ENCODE measurements at regions not wholly inside any gene's neighbourhood (a gene's known extent, or its start where the extent isn't known, plus 50 kb on each side); places are given as distances from the start of the nearest gene placed in this dataset.

GRCh38 chr11:19661827-19662226, 50.8 kb upstream of the NAV2 start:
- DNase-seq (ENCODE audit: low read depth in 2 of 2) = no peak

- peak; percentile 79 to 89 for DNase-seq (ENCODE audit: low read depth in 2 of 2)
Measured at GRCh38 chr11:19660076-19660475, 52.6 kb upstream of the NAV2 start.

- DNase-seq (ENCODE audit: low read depth in 2 of 2) = no peak
Measured at GRCh38 chr11:19659529-19659928, 53.1 kb upstream of the NAV2 start.

GRCh38 chr11:19658344-19658743, 54.3 kb upstream of the NAV2 start:
- peak in 1 of 2 donors; percentile 38 for DNase-seq (ENCODE audit: low read depth in 2 of 2)

GRCh38 chr11:19656140-19656541, 56.5 kb upstream of the NAV2 start:
- no peak for DNase-seq (ENCODE audit: low read depth in 2 of 2)

- DNase-seq (ENCODE audit: low read depth in 2 of 2) = no peak
Measured at GRCh38 chr11:19652623-19653375, 59.8 kb upstream of the NAV2 start.

- DNase-seq (ENCODE audit: low read depth in 2 of 2) = no peak
Measured at GRCh38 chr11:19651653-19652052, 61.0 kb upstream of the NAV2 start.

- DNase-seq (ENCODE audit: low read depth in 2 of 2) = no peak
Measured at GRCh38 chr11:19651028-19651427, 61.6 kb upstream of the NAV2 start.

- DNase-seq (ENCODE audit: low read depth in 2 of 2) = no peak
Measured at GRCh38 chr11:19650467-19650866, 62.2 kb upstream of the NAV2 start.

GRCh38 chr11:19649751-19650150, 62.9 kb upstream of the NAV2 start:
- DNase-seq (ENCODE audit: low read depth in 2 of 2) = no peak

- DNase-seq (ENCODE audit: low read depth in 2 of 2) = no peak
Measured at GRCh38 chr11:19648321-19648720, 64.3 kb upstream of the NAV2 start.

- DNase-seq (ENCODE audit: low read depth in 2 of 2) = no peak
Measured at GRCh38 chr11:19647816-19648215, 64.8 kb upstream of the NAV2 start.

- no peak for DNase-seq (ENCODE audit: low read depth in 2 of 2)
Measured at GRCh38 chr11:19646921-19647320, 65.7 kb upstream of the NAV2 start.

GRCh38 chr11:19646308-19646707, 66.3 kb upstream of the NAV2 start:
- DNase-seq (ENCODE audit: low read depth in 2 of 2) = no peak

GRCh38 chr11:19644316-19644715, 68.3 kb upstream of the NAV2 start:
- DNase-seq (ENCODE audit: low read depth in 2 of 2) = no peak

GRCh38 chr11:19642185-19643158, 70.2 kb upstream of the NAV2 start:
- no peak for DNase-seq (ENCODE audit: low read depth in 2 of 2)

- DNase-seq (ENCODE audit: low read depth in 2 of 2) = no peak
Measured at GRCh38 chr11:19639603-19640105, 73.0 kb upstream of the NAV2 start.

GRCh38 chr11:19635332-19635731, 77.3 kb upstream of the NAV2 start:
- no peak for DNase-seq (ENCODE audit: low read depth in 2 of 2)

- DNase-seq (ENCODE audit: low read depth in 2 of 2) = no peak
Measured at GRCh38 chr11:19633276-19633675, 79.4 kb upstream of the NAV2 start.

- no peak for DNase-seq (ENCODE audit: low read depth in 2 of 2)
Measured at GRCh38 chr11:19632499-19632834, 80.2 kb upstream of the NAV2 start.

- no peak for DNase-seq (ENCODE audit: low read depth in 2 of 2)
Measured at GRCh38 chr11:19631712-19632498, 80.7 kb upstream of the NAV2 start.

- peak; percentile 20 to 71 for DNase-seq (ENCODE audit: low read depth in 2 of 2)
Measured at GRCh38 chr11:19628018-19628417, 84.6 kb upstream of the NAV2 start.

Data from dermis microvascular lymphatic vessel endothelial cell (primary cell).